ENCODE measurements at regions not wholly inside any gene's neighbourhood (a gene's known extent, or its start where the extent isn't known, plus 50 kb on each side); places are given as distances from the start of the nearest gene placed in this dataset.

GRCh38 chr11:86885311-86885710 lies 69.9 kb downstream of the FZD4 start:
- no peak for TF ChIP-seq EZH2 (IDR thresholded peaks at IDR 0.05; ENCODE audit: borderline replicate concordance, low read depth, low read length, poor library complexity, severe bottlenecking)
- no peak for TF ChIP-seq CTCF (conservative IDR thresholded peaks at IDR 0.05; ENCODE audit: low read depth, low read length)
- DNase-seq (ENCODE audit: low spot score) = no peak

GRCh38 chr11:86888164-86889000 lies 66.8 kb downstream of the FZD4 start:
- peaks cover 10% of the 10 kb centered on the region for H3K4me1 ChIP-seq (ENCODE audit: insufficient read depth, low read length, poor library complexity, severe bottlenecking)
- no peaks in the 10 kb centered on the region for H3K36me3 ChIP-seq (ENCODE audit: insufficient read depth, low read length, poor library complexity, severe bottlenecking)
- ChIA-PET POLR2A (ENCODE audit: low non-redundant PET) (no interaction called here), CTCF (no interaction called here)
- intact Hi-C loops (cut with micrococcal nuclease; ENCODE audit: unreplicated experiment) = no loop called here
- no peak overlapping the region for H3K4me3 ChIP-seq (ENCODE audit: low read depth, low read length, poor library complexity, severe bottlenecking)
- TF ChIP-seq EZH2 (IDR thresholded peaks at IDR 0.05; ENCODE audit: borderline replicate concordance, low read depth, low read length, poor library complexity, severe bottlenecking) (no peak), CTCF (conservative IDR thresholded peaks at IDR 0.05; ENCODE audit: low read depth, low read length) (no peak)
- no peaks in the 10 kb centered on the region for H3K27me3 ChIP-seq (replicated peaks; ENCODE audit: insufficient read depth, low read depth, low read length, poor library complexity)
- no peaks in the 10 kb centered on the region for H3K9me3 ChIP-seq (ENCODE audit: low read depth, low read length, poor library complexity, severe bottlenecking)
- no TSS peak for BruUV-seq (replicated peaks)
- no peak overlapping the region for H3K27ac ChIP-seq (ENCODE audit: low read depth, low read length, poor library complexity, severe bottlenecking)
- no peak for DNase-seq (ENCODE audit: low spot score)

More at GRCh38 chr11:86885311-86885710, 69.9 kb downstream of the FZD4 start:
- Histone ChIP-seq H3K4me1 (ENCODE audit: insufficient read depth, low read length, poor library complexity, severe bottlenecking) (peaks cover 4% of the 10 kb centered on the region), H3K27me3 (replicated peaks; ENCODE audit: insufficient read depth, low read depth, low read length, poor library complexity) (no peaks in the 10 kb centered on the region), H3K9me3 (ENCODE audit: low read depth, low read length, poor library complexity, severe bottlenecking) (no peaks in the 10 kb centered on the region), H3K36me3 (ENCODE audit: insufficient read depth, low read length, poor library complexity, severe bottlenecking) (no peaks in the 10 kb centered on the region), H3K4me3 (ENCODE audit: low read depth, low read length, poor library complexity, severe bottlenecking) (no peak overlapping the region), H3K27ac (ENCODE audit: low read depth, low read length, poor library complexity, severe bottlenecking) (no peak overlapping the region)
- POLR2A ChIA-PET (ENCODE audit: low non-redundant PET) = no interaction called here
- CTCF ChIA-PET = no interaction called here
- intact Hi-C loops (cut with micrococcal nuclease; ENCODE audit: unreplicated experiment) = no loop called here
- BruUV-seq (replicated peaks) = no TSS peak

GRCh38 chr11:86889001-86889341 lies 66.2 kb downstream of the FZD4 start:
- CTCF ChIA-PET = no interaction called here
- no peak overlapping the region for H3K27ac ChIP-seq (ENCODE audit: low read depth, low read length, poor library complexity, severe bottlenecking)
- H3K9me3 ChIP-seq (ENCODE audit: low read depth, low read length, poor library complexity, severe bottlenecking) = no peaks in the 10 kb centered on the region
- H3K4me3 ChIP-seq (ENCODE audit: low read depth, low read length, poor library complexity, severe bottlenecking) = no peak overlapping the region
- POLR2A ChIA-PET (ENCODE audit: low non-redundant PET) = no interaction called here
- no peaks in the 10 kb centered on the region for H3K27me3 ChIP-seq (replicated peaks; ENCODE audit: insufficient read depth, low read depth, low read length, poor library complexity)
- H3K4me1 ChIP-seq (ENCODE audit: insufficient read depth, low read length, poor library complexity, severe bottlenecking) = peaks cover 10% of the 10 kb centered on the region
- no TSS peak for BruUV-seq (replicated peaks)
- intact Hi-C loops (cut with micrococcal nuclease; ENCODE audit: unreplicated experiment) = no loop called here
- no peak for DNase-seq (ENCODE audit: low spot score)
- no peaks in the 10 kb centered on the region for H3K36me3 ChIP-seq (ENCODE audit: insufficient read depth, low read length, poor library complexity, severe bottlenecking)
- TF ChIP-seq EZH2 (IDR thresholded peaks at IDR 0.05; ENCODE audit: borderline replicate concordance, low read depth, low read length, poor library complexity, severe bottlenecking) = no peak
- TF ChIP-seq CTCF (conservative IDR thresholded peaks at IDR 0.05; ENCODE audit: low read depth, low read length) = no peak
